ENCODE measurements at regions not wholly inside any gene's neighbourhood (a gene's known extent, or its start where the extent isn't known, plus 50 kb on each side); places are given as distances from the start of the nearest gene placed in this dataset.

- no peak for DNase-seq (ENCODE audit: low read depth)
- no peak for TF ChIP-seq CTCF (conservative IDR thresholded peaks at IDR 0.05; ENCODE audit: low read length)
- H3K4me3 ChIP-seq (ENCODE audit: low read length), result no peak overlapping the region
These were observed 260.7 kb upstream of the RIOK2 start for GRCh38 chr5:97443740-97444139.

GRCh38 chr5:97449172-97449571 lies 266.1 kb upstream of the RIOK2 start:
- H3K4me3 ChIP-seq (ENCODE audit: low read length), result no peak overlapping the region
- DNase-seq (ENCODE audit: low read depth), result no peak
- TF ChIP-seq CTCF (conservative IDR thresholded peaks at IDR 0.05; ENCODE audit: low read length), result no peak

- DNase-seq (ENCODE audit: low read depth), result no peak
- H3K4me3 ChIP-seq (ENCODE audit: low read length), result no peak overlapping the region
- no peak for TF ChIP-seq CTCF (conservative IDR thresholded peaks at IDR 0.05; ENCODE audit: low read length)
These were observed 269.6 kb upstream of the RIOK2 start for GRCh38 chr5:97452646-97453045.

- no peak for DNase-seq (ENCODE audit: low read depth)
- no peak for TF ChIP-seq CTCF (conservative IDR thresholded peaks at IDR 0.05; ENCODE audit: low read length)
These were observed 270.2 kb upstream of the RIOK2 start for GRCh38 chr5:97453263-97453662.

GRCh38 chr5:97454015-97454414 lies 271.0 kb upstream of the RIOK2 start:
- DNase-seq (ENCODE audit: low read depth), result no peak
- TF ChIP-seq CTCF (conservative IDR thresholded peaks at IDR 0.05; ENCODE audit: low read length), result no peak
- H3K4me3 ChIP-seq (ENCODE audit: low read length), result no peak overlapping the region

More at GRCh38 chr5:97453263-97453662, 270.2 kb upstream of the RIOK2 start:
- H3K4me3 ChIP-seq (ENCODE audit: low read length), result no peak overlapping the region

- DNase-seq (ENCODE audit: low read depth), result no peak
- no peak for TF ChIP-seq CTCF (conservative IDR thresholded peaks at IDR 0.05; ENCODE audit: low read length)
- no peak overlapping the region for H3K4me3 ChIP-seq (ENCODE audit: low read length)
These were observed 272.9 kb upstream of the RIOK2 start for GRCh38 chr5:97455996-97456395.

GRCh38 chr5:97458851-97459250 lies 275.8 kb upstream of the RIOK2 start:
- no peak overlapping the region for H3K4me3 ChIP-seq (ENCODE audit: low read length)
- no peak for TF ChIP-seq CTCF (conservative IDR thresholded peaks at IDR 0.05; ENCODE audit: low read length)
- no peak for DNase-seq (ENCODE audit: low read depth)
